ENCODE measurements at regions not wholly inside any gene's neighbourhood (a gene's known extent, or its start where the extent isn't known, plus 50 kb on each side); places are given as distances from the start of the nearest gene placed in this dataset.
"Not testable (repeated sequence)": the region's sequence is repeated elsewhere in the genome, so short reads cannot be mapped to it uniquely, and the experiment has no call there.

- DNase-seq (ENCODE audit: low read depth in 1 of 2, low spot score in 1 of 2): no peak
Measured at GRCh38 chr21:15653710-15654109, 76.1 kb upstream of the USP25 start.

GRCh38 chr21:15654171-15654570 lies 75.6 kb upstream of the USP25 start:
- DNase-seq (ENCODE audit: low read depth in 1 of 2, low spot score in 1 of 2): no peak

- no peak for DNase-seq (ENCODE audit: low read depth in 1 of 2, low spot score in 1 of 2)
Measured at GRCh38 chr21:15659753-15660422, 69.9 kb upstream of the USP25 start.

- DNase-seq (ENCODE audit: low read depth in 1 of 2, low spot score in 1 of 2): no peak
Measured at GRCh38 chr21:15660423-15660804, 69.4 kb upstream of the USP25 start.

GRCh38 chr21:15667010-15667409 lies 62.8 kb upstream of the USP25 start:
- DNase-seq (ENCODE audit: low read depth in 1 of 2, low spot score in 1 of 2): no peak

DNA sequence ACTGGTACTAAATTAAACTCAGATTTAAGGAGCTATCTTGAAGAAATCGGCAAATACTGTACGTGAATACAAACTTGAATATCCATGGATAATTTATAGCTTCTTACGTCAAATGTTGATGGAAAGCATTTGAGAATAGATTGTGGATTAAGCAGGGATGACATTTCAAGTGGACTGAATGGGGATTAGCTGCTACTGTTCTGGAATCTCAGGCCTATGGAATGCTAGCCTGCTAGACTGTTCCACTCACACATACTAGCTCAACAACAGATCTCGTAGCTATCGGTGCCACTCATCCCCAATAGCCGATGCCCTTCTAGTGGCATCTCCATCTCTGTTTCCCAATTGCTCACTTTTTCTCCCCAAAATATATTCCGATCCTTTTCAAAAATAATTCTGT lies 62.0 kb upstream of the USP25 start:
- DNase-seq (ENCODE audit: low read depth in 1 of 2, low spot score in 1 of 2): no peak

DNA sequence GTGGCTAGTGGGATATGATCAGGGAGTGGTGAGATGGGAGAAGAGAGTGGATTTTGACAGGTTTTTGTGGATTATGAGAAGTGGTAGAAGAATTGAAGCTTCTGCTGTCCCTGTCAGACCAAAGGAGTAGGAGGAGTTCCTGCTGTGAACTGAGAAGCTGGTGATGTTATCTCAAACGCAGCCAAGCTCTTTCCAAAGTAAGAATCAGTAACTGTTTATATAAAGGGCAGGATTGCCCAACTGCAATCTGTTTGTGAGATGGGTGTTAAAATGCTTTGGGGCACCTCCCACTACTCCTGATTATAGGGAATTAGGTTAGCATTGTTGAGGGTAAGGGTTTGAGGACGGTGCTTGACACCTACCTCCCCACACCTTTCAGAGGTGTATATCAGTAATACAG lies 60.5 kb upstream of the USP25 start:
- DNase-seq (ENCODE audit: low read depth in 1 of 2, low spot score in 1 of 2): no peak

DNA sequence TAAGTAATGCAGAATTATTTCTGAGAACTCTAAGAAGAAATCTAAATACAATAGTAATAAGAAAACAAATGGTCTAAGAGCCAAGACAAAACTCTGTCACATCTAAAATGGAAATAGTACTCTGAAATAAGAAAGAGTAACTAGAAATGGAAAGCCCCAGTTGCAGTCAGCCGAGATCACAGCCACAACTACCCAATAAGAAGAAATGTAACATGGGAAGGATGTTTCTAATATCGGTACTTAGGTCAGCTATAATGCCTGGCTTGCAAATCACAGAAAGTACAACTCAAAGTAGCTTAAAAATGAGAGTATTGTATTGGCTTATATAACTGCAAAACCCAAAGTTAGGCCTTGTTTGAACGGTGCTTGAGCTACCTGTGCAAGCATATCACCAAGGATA lies 58.6 kb upstream of the USP25 start:
- DNase-seq (ENCODE audit: low read depth in 1 of 2, low spot score in 1 of 2): no peak

GRCh38 chr21:15672578-15672977 lies 57.2 kb upstream of the USP25 start:
- DNase-seq (ENCODE audit: low read depth in 1 of 2, low spot score in 1 of 2): not testable (repeated sequence)

- DNase-seq (ENCODE audit: low read depth in 1 of 2, low spot score in 1 of 2): no peak
Measured at GRCh38 chr21:15676935-15677334, 52.8 kb upstream of the USP25 start.

DNA sequence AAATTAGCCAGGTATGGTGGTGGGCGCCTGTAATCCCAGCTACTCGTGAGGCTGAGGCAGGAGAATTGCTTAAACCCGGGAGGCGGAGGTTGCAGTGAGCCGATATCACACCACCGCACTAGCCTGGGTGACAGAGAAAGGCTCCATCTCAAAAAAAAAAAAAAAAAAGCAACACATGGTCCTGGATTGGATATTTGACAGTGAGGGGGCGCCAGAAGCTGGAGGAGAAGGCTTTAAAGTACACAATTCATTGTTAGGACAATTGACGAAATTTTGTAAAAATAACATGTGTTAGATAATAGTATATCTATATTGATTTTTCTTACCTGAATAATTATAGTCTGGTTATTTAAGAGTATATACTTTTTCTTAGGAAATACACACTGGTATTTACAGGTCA lies 50.2 kb upstream of the USP25 start:
- DNase-seq (ENCODE audit: low read depth in 1 of 2, low spot score in 1 of 2): no peak
